Activated CD8-positive, alpha-beta memory T cell treated with anti-CD3 and anti-CD28 coated beads, Interleukin-2, amount 10 ng/mL, durations not matched to agents 7 days and 5 days (primary cell): ENCODE measurements at regions not wholly inside any gene's neighbourhood (a gene's known extent, or its start where the extent isn't known, plus 50 kb on each side); places are given as distances from the start of the nearest gene placed in this dataset.

Source experiments
- ATAC-seq: fragments of 150-1000 bp; cut with Tn5 transposase; one replicate; pipeline ENCODE4 v1.10.0; 2021; ENCODE audit warnings: moderate library complexity
- CTCF ChIA-PET: fragments of 350-600 bp; sonication (Branson Sonifier 250); formaldehyde crosslinking; loops from one replicate; lab custom pipeline; 2021; ENCODE audit warnings: antibody characterized with exemption; lab: Charles Lee
- DNase-seq: peaks from one replicate; pipeline ENCODE4 v3.0.0-alpha.2; 2020
- H3K27ac Mint-ChIP-seq: one replicate; pipeline ENCODE4 v1.8.0; 2021; ENCODE audit warnings: mild to moderate bottlenecking, mixed read lengths
- H3K27me3 Mint-ChIP-seq: one replicate; pipeline ENCODE4 v1.8.0; 2021; ENCODE audit warnings: mixed read lengths
- H3K36me3 Mint-ChIP-seq: one replicate; pipeline ENCODE4 v1.8.0; 2021; ENCODE audit warnings: mild to moderate bottlenecking, mixed read lengths
- H3K4me1 Mint-ChIP-seq: one replicate; pipeline ENCODE4 v1.8.0; 2021; ENCODE audit warnings: mixed read lengths
- H3K4me3 Mint-ChIP-seq: one replicate; pipeline ENCODE4 v1.8.0; 2021; ENCODE audit warnings: mild to moderate bottlenecking, moderate library complexity, mixed read lengths
- H3K9me3 Mint-ChIP-seq: one replicate; pipeline ENCODE4 v1.8.0; 2022; ENCODE audit warnings: low read depth, mixed read lengths

DNA sequence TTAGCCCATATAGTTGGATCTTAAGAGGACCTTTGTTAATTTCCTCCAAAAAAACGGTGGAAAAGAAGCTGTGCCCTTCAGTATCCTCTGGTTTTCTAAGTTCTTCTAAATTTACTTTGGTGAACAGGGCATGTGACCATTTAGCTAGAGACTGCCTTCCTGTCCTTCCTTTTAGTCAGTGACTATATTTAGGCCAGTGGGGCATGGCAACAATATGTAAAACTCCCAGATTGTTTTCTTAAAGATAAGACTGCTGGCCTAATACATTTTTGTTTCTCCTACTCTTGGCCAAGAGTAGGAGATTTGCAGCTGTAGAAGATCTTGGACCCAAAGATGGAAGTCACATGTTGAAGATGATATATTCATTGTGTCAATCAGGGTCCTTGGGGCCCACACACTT is 325.1 kb upstream of the DCN start:
- Mint-ChIP-seq H3K4me1 (no peaks in the 10 kb centered on the region), H3K27me3 (peaks cover 3% of the 10 kb centered on the region), H3K4me3 (no peak overlapping the region), H3K27ac (no peak overlapping the region), H3K36me3 (no peaks in the 10 kb centered on the region), H3K9me3 (no peaks in the 10 kb centered on the region)
- ATAC-seq (no peak), DNase-seq (no peak)
- CTCF ChIA-PET: interaction anchor here (1.2 kb wide), 1 partner anchor 125 kb away, joined by 3 read pairs; no protein-coding TSS in a partner anchor

DNA sequence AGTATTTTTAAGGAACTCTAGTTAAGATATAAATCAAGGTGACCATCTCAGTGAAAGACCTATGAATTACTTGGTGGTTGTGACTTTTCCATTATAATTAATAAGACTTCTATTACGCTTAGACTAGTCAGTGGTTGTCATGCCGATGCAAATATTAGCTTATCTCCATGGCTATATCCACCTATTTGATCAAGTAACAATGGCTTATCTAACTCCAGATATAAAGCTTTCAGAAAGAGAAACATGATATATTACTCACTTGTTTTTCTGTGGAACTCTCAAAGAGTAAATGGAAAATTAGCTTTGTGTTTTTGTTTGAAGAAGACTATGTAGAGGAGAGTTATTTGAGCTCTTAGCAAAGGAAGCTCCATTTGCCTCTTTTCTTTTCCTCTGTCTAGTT is 323.8 kb upstream of the DCN start:
- Mint-ChIP-seq H3K4me3 (no peak overlapping the region), H3K27ac (no peak overlapping the region), H3K27me3 (peaks cover 3% of the 10 kb centered on the region), H3K4me1 (no peaks in the 10 kb centered on the region), H3K36me3 (no peaks in the 10 kb centered on the region), H3K9me3 (no peaks in the 10 kb centered on the region)
- CTCF ChIA-PET: interaction anchor here (1.2 kb wide), 1 partner anchor 124 kb away, joined by 3 read pairs; no protein-coding TSS in a partner anchor
- DNase-seq (no peak), ATAC-seq (no peak)

DNA sequence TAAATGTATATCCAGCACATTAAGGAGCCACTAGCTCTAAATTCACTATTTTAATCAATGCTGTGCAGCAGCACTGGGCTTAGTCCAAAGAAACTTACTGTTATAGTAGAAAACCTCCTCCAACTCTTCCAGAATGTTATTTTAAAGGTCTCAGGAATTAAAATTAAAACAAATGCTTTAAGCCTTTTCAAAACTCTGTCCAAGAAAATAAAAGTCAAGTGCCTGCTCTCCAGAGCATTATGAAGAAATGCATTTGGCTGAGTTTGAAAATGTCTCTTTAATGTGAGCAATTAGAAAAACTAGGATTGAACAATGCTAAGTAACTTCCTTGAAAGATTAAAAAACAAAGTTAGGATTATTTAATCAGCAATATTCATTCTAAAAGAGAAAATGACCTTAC is 322.4 kb upstream of the DCN start:
- ATAC-seq: no peak
- Mint-ChIP-seq H3K4me3 (no peak overlapping the region), H3K9me3 (no peaks in the 10 kb centered on the region), H3K36me3 (no peaks in the 10 kb centered on the region), H3K4me1 (no peaks in the 10 kb centered on the region), H3K27me3 (no peaks in the 10 kb centered on the region), H3K27ac (no peak overlapping the region)
- CTCF ChIA-PET: no interaction called here
- DNase-seq: no peak

DNA sequence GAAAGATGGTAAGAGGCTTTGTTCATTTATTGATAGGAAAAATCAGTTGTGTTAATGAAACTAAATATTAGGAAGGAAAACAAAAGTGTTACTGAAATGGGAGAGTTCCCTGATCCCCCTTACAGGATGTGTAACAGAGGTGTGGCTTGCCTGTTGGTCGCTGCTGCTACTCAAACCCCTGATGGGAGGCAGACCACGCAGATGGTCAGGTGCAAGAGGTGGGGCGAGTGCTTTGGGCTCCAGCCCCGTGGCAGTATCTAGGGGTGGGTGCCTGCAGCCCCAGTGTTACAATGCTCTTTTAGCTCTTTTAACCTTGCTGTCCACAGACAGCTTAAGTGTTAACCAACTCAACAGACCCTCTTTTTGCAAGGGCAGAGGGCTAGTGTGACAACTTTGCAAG is 319.6 kb upstream of the DCN start:
- ATAC-seq (no peak), DNase-seq (no peak)
- H3K4me3 Mint-ChIP-seq: no peak overlapping the region
- H3K4me1 Mint-ChIP-seq: no peaks in the 10 kb centered on the region
- no peaks in the 10 kb centered on the region for H3K36me3 Mint-ChIP-seq
- no peaks in the 10 kb centered on the region for H3K9me3 Mint-ChIP-seq
- H3K27me3 Mint-ChIP-seq: no peaks in the 10 kb centered on the region
- no peak overlapping the region for H3K27ac Mint-ChIP-seq
- CTCF ChIA-PET: no interaction called here

DNA sequence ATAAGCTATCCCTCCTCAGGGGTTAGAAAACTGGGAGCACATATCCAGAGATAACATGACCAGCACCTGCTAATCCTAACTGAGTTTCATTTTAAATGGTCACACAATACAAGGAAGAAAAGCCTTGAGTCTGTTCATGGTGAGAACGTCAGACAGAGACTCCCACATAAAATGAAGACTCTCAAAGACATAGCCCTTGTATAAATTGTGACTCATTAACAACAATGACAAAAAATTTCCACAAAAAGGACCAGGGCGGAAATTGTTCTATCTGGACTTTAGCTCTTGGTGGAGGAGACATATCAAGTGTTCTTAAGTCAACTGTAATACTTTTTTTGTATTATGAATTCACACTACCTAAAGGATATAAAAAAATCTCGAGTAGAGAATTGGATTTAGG is 313.7 kb upstream of the DCN start:
- Mint-ChIP-seq H3K4me1 (no peaks in the 10 kb centered on the region), H3K27ac (no peak overlapping the region), H3K27me3 (no peaks in the 10 kb centered on the region), H3K36me3 (no peaks in the 10 kb centered on the region), H3K9me3 (no peaks in the 10 kb centered on the region), H3K4me3 (no peak overlapping the region)
- ATAC-seq (no peak), DNase-seq (no peak)
- CTCF ChIA-PET: no interaction called here

DNA sequence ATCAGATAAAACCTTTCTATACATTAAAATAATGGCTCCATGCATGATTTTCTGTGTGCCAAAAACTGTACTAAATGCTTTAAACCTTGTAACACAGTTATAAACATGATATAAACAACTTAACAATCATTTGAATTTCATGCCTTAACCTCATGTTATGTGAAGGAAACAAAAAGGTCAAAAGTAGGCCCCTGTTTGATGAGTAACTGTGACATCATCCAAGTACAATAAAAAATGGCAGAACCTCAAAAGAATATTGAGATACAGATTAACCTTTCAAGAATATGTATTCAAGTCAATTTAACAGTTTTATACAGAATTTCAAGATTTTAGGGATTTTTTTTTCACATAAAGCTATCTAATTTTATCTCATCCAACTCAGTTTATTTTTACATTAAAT is 310.7 kb upstream of the DCN start:
- Mint-ChIP-seq H3K27ac (no peak overlapping the region), H3K9me3 (no peaks in the 10 kb centered on the region), H3K27me3 (no peaks in the 10 kb centered on the region), H3K4me3 (no peak overlapping the region), H3K4me1 (no peaks in the 10 kb centered on the region), H3K36me3 (no peaks in the 10 kb centered on the region)
- DNase-seq (no peak), ATAC-seq (no peak)
- CTCF ChIA-PET: no interaction called here

DNA sequence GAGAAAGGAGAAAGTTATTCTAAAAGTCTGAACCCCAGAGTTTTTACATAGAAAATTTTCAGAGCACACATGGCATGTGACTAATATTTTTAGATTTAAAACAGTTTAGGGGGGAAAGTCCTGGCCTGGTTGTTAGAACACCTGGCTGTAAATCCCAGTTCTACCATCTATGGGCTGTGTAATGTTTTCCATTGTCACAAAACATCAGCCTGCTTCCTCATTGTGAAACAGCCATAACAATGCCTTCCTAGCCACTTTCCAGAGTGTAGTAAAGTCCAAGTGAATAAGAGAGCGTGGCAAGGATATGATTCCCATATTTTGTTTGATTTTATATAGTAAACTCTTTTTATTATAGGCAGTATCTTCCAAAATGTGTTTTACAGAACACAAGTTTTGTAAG is 310.0 kb upstream of the DCN start:
- no peaks in the 10 kb centered on the region for H3K27me3 Mint-ChIP-seq
- DNase-seq (no peak), ATAC-seq (no peak)
- no peak overlapping the region for H3K4me3 Mint-ChIP-seq
- H3K4me1 Mint-ChIP-seq: no peaks in the 10 kb centered on the region
- CTCF ChIA-PET: no interaction called here
- H3K36me3 Mint-ChIP-seq: no peaks in the 10 kb centered on the region
- no peaks in the 10 kb centered on the region for H3K9me3 Mint-ChIP-seq
- no peak overlapping the region for H3K27ac Mint-ChIP-seq

DNA sequence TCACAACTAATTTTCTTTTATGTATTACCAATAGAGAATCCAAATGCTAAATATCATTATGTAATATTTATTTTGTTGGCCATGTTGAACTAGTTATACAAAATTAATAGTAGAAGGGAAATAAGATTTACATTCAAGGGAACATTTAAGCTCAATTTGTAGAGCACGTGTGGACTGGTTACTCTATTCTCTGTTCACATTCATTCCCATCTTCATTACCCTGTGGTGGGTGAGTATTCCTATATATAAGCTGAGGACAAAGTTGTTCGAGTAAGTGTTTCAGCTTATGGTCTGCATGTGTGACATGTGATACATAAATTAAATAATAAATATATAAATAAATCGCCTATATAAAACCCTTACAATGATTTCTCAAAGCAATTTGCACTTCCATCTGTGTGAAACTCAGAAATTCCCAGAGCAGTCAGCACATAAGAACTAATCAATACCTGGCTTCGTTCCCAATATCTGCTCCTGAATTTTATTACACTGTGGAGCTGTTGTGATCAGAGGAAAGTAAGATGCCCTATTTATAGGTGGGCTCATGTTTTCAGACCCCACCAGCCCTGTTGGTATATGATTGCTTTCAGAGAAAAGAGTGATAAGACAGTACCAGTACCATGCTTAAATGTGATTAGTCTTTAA is 308.2 kb upstream of the DCN start:
- H3K4me1 Mint-ChIP-seq: no peaks in the 10 kb centered on the region
- H3K4me3 Mint-ChIP-seq: no peak overlapping the region
- no peak overlapping the region for H3K27ac Mint-ChIP-seq
- peaks cover 3% of the 10 kb centered on the region for H3K27me3 Mint-ChIP-seq
- H3K9me3 Mint-ChIP-seq: no peaks in the 10 kb centered on the region
- H3K36me3 Mint-ChIP-seq: no peaks in the 10 kb centered on the region
- DNase-seq (no peak), ATAC-seq (no peak)
- CTCF ChIA-PET: no interaction called here

DNA sequence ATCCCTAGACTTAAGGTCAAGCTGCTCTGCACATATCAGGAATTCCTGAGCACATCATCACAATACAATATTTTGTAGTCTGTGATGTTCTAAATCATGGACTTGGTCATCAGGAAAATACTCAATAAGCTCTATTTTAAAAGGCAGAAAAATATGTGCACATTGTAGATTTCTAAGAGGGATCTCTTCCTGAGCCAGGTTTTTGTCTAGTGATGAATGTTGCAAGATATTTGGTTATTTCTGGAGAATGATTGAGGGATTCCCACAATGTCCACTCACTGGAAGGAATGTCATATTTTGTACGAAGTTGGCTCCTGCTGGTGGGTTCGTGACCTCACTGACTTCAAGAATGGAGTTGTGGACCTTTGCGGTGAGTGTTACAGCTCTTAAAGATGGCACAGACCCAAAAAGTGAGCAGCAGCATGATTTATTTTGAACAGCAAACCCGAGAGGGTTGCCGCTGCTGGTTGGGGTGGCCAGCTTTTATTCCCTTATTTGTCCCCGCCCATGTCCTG is 300.9 kb upstream of the DCN start:
- H3K4me1 Mint-ChIP-seq: no peaks in the 10 kb centered on the region
- H3K4me3 Mint-ChIP-seq: no peak overlapping the region
- peaks cover 3% of the 10 kb centered on the region for H3K27me3 Mint-ChIP-seq
- no peaks in the 10 kb centered on the region for H3K9me3 Mint-ChIP-seq
- no peaks in the 10 kb centered on the region for H3K36me3 Mint-ChIP-seq
- DNase-seq (no peak), ATAC-seq (no peak)
- CTCF ChIA-PET: no interaction called here
- H3K27ac Mint-ChIP-seq: no peak overlapping the region

DNA sequence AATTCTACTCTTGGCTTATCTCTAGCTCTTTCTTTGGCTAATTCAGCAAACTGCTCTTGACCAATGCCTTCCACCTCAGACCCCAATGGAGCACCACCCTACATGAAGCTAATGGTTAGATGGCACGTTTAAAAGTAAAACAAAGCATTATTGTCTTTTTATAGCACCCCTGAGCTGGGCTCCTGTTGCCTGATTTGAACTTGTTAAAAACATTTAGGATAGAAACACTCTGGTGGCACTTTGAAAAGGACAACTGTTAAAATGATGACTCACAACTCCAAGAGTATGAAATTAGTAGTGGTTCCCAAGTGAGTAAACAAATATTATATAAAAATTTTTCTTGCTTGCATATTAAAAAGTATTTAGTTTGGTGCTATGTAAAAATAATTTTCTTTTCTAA is 299.6 kb upstream of the DCN start:
- Mint-ChIP-seq H3K4me1 (no peaks in the 10 kb centered on the region), H3K36me3 (no peaks in the 10 kb centered on the region), H3K27me3 (peaks cover 3% of the 10 kb centered on the region), H3K27ac (no peak overlapping the region), H3K9me3 (no peaks in the 10 kb centered on the region), H3K4me3 (no peak overlapping the region)
- no peak for ATAC-seq
- DNase-seq: no peak
- CTCF ChIA-PET: no interaction called here

DNA sequence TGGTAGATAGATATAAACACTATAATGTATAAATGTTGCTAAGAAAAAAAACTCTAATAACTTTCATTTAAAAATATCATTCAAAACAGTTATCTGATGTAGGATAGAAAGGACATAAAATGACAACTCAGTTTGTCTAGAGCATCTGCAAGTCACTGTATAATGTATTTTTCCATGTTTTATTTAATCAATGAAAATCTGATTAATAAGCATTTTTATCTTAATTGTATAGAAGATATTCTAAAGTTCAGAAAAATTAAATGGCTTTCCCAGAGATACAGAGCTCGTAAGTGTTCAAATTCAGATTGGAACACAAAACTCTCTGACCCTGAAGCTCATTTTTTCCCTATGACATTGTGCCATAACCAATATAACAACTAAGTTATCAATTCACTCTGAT is 295.9 kb upstream of the DCN start:
- no peaks in the 10 kb centered on the region for H3K4me1 Mint-ChIP-seq
- no peaks in the 10 kb centered on the region for H3K27me3 Mint-ChIP-seq
- CTCF ChIA-PET: interaction anchor here (0.6 to 1.8 kb wide), 2 partner anchors 15 to 113 kb away, joined by 3 to 4 read pairs; no protein-coding TSS in a partner anchor
- H3K9me3 Mint-ChIP-seq: no peaks in the 10 kb centered on the region
- no peaks in the 10 kb centered on the region for H3K36me3 Mint-ChIP-seq
- DNase-seq (no peak), ATAC-seq (no peak)
- no peak overlapping the region for H3K27ac Mint-ChIP-seq
- no peak overlapping the region for H3K4me3 Mint-ChIP-seq

DNA sequence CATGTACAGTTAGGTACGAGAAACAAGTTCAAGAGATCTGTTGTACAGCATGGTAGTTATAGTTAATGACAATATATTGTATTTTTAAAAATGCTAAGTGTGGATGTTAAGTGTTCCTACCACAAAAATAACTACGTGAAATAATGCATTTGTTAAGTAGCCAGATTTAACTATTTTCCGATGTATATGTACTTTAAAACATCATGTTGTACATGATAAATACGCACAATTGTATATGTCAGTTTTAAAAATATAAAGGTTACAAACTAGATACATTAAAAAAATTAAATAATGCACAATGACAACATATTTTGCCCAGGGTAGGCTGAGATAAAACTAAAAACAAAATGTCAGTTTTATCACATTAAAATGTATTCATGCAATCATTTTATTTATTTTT is 285.1 kb upstream of the DCN start:
- Mint-ChIP-seq H3K9me3 (no peaks in the 10 kb centered on the region), H3K36me3 (no peaks in the 10 kb centered on the region), H3K4me3 (no peak overlapping the region), H3K27ac (no peak overlapping the region), H3K27me3 (peaks cover 4% of the 10 kb centered on the region), H3K4me1 (no peaks in the 10 kb centered on the region)
- DNase-seq: no peak
- CTCF ChIA-PET: no interaction called here
- ATAC-seq: no peak

DNA sequence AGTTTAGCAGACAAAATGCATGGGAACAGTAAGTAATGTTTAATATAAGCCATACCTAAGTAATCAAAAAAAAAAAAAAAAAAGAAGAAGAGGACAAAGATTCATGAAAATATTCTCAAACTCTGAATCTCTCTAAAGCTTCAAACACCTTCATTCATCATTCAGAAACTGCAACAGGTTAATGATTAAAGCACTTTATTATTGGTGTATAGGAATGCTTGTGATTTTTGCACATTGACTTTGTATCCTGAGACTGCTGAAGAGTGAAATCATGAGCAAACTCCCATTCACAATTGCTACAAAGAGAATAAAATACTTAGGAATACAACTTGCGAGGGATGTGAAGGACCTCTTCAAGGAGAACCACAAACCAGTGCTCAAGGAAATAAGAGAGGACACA is 278.4 kb upstream of the DCN start:
- H3K27me3 Mint-ChIP-seq: peaks cover 7% of the 10 kb centered on the region
- no peaks in the 10 kb centered on the region for H3K4me1 Mint-ChIP-seq
- H3K4me3 Mint-ChIP-seq: no peak overlapping the region
- H3K36me3 Mint-ChIP-seq: no peaks in the 10 kb centered on the region
- DNase-seq: no peak
- no peak for ATAC-seq
- no peak overlapping the region for H3K27ac Mint-ChIP-seq
- CTCF ChIA-PET: no interaction called here
- peaks cover 3% of the 10 kb centered on the region for H3K9me3 Mint-ChIP-seq

DNA sequence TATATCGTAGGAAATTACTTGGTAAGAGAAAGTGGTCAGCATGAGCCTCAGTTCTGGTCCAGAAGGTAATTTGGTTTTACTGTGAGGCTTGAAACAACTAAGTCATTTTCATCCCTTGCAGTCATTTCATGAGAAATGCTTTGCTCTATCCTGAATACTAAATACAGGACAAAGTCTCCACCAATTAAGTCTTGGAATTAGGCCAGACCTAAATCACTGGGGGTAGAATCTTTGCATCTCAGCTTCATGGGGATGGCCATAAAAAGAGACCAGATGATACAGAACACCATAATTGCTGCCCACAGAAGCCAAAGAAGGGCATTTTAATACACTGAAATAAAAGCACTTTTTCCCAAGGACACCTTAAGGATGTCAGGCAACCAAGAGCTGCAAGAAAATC is 277.9 kb upstream of the DCN start:
- H3K9me3 Mint-ChIP-seq: peaks cover 3% of the 10 kb centered on the region
- DNase-seq (no peak), ATAC-seq (no peak)
- H3K4me3 Mint-ChIP-seq: no peak overlapping the region
- no peaks in the 10 kb centered on the region for H3K4me1 Mint-ChIP-seq
- no peaks in the 10 kb centered on the region for H3K36me3 Mint-ChIP-seq
- H3K27me3 Mint-ChIP-seq: peaks cover 7% of the 10 kb centered on the region
- no peak overlapping the region for H3K27ac Mint-ChIP-seq
- CTCF ChIA-PET: no interaction called here
